WTC11 (cell line): ENCODE measurements at regions not wholly inside any gene's neighbourhood (a gene's known extent, or its start where the extent isn't known, plus 50 kb on each side); places are given as distances from the start of the nearest gene placed in this dataset.

Source experiments
- ATAC-seq: fragments of 200-7000 bp; cut with Tn5 transposase; 2 replicates; pipeline ENCODE4 v1.10.0; 2021; ENCODE audit warnings: mild to moderate bottlenecking, moderate library complexity
- CTCF ChIA-PET: fragments of 300-600 bp; sonication (Branson Sonifier 250); formaldehyde crosslinking; loops from one replicate; lab custom pipeline; 2021; ENCODE audit warnings: antibody characterized with exemption; lab: Charles Lee
- POLR2A ChIA-PET: fragments of 350-600 bp; sonication (Branson Sonifier 250); formaldehyde crosslinking; loops from one replicate; lab custom pipeline; 2021; ENCODE audit warnings: antibody characterized with exemption; lab: Charles Lee
- DNase-seq: peaks from one replicate; pipeline ENCODE4 v3.0.0; 2021; ENCODE audit warnings: low spot score
- H3K27ac Mint-ChIP-seq: 2 replicates; pipeline ENCODE4 v1.8.0; 2021; ENCODE audit warnings: mixed read lengths
- H3K27me3 Mint-ChIP-seq: 2 replicates; pipeline ENCODE4 v1.8.0; 2021; ENCODE audit warnings: low read depth, mild to moderate bottlenecking, moderate library complexity, mixed read lengths
- H3K36me3 Mint-ChIP-seq: 2 replicates; pipeline ENCODE4 v1.8.0; 2021; ENCODE audit warnings: mixed read lengths
- H3K4me1 Mint-ChIP-seq: 2 replicates; pipeline ENCODE4 v1.8.0; 2022; ENCODE audit warnings: mixed read lengths
- H3K4me3 Mint-ChIP-seq: 2 replicates; pipeline ENCODE4 v1.8.0; 2021; ENCODE audit warnings: mild to moderate bottlenecking, moderate library complexity, mixed read lengths
- H3K9me3 Mint-ChIP-seq: 2 replicates; pipeline ENCODE4 v1.8.0; 2021; ENCODE audit warnings: mixed read lengths
- FOXK1 ChIP-seq: sonication (generic); formaldehyde crosslinking; IDR thresholded peaks from 2 replicates; pipeline ENCODE4 v1.8.0; 2022; ENCODE audit warnings: mild to moderate bottlenecking, moderate library complexity, missing genetic modification reagents
- IRF1 ChIP-seq: sonication (generic); formaldehyde crosslinking; IDR thresholded peaks from 2 replicates; pipeline ENCODE4 v1.8.0; 2023; ENCODE audit warnings: missing genetic modification reagents
- KAT7 ChIP-seq: sonication (generic); formaldehyde crosslinking; IDR thresholded peaks from 2 replicates; pipeline ENCODE4 v1.8.1; 2023; ENCODE audit warnings: missing genetic modification reagents, mild to moderate bottlenecking, borderline replicate concordance
- NFE2L1 ChIP-seq: sonication (generic); formaldehyde crosslinking; IDR thresholded peaks from 2 replicates; pipeline ENCODE4 v1.8.1; 2023; ENCODE audit warnings: missing genetic modification reagents
- RELA ChIP-seq: sonication (generic); formaldehyde crosslinking; IDR thresholded peaks from 2 replicates; pipeline ENCODE4 v1.8.1; 2022; ENCODE audit warnings: missing genetic modification reagents, mild to moderate bottlenecking, borderline replicate concordance
- SMAD4 ChIP-seq: sonication (generic); formaldehyde crosslinking; IDR thresholded peaks from 2 replicates; pipeline ENCODE4 v1.8.0; 2022; ENCODE audit warnings: mild to moderate bottlenecking, missing genetic modification reagents
- TCF7 ChIP-seq: sonication (generic); formaldehyde crosslinking; IDR thresholded peaks from 2 replicates; pipeline ENCODE4 v1.8.0; 2022; ENCODE audit warnings: mild to moderate bottlenecking, low read depth, missing genetic modification reagents, moderate library complexity
- ZNF138 ChIP-seq: sonication (generic); formaldehyde crosslinking; conservative IDR thresholded peaks from 2 replicates; pipeline ENCODE4 v1.8.1; 2022; ENCODE audit warnings: mild to moderate bottlenecking, moderate library complexity, missing genetic modification reagents
- ZNF423 ChIP-seq: fragments of 250-450 bp; sonication (Bioruptor Pico); IDR thresholded peaks from 2 replicates; pipeline ENCODE4 v2.1.2; 2022; ENCODE audit warnings: mild to moderate bottlenecking, moderate library complexity
- TF ChIP-seq, protein P1 (sequence below): sonication (generic); formaldehyde crosslinking; IDR thresholded peaks from 2 replicates; pipeline ENCODE4 v1.8.1; 2023; ENCODE audit warnings: mild to moderate bottlenecking, moderate library complexity, missing genetic modification reagents
- TF ChIP-seq, protein P2 (sequence below): sonication (generic); formaldehyde crosslinking; IDR thresholded peaks from 2 replicates; pipeline ENCODE4 v1.8.0; 2022; ENCODE audit warnings: mild to moderate bottlenecking, missing genetic modification reagents
- TF ChIP-seq, protein P3 (sequence below): sonication (generic); formaldehyde crosslinking; conservative IDR thresholded peaks from 2 replicates; pipeline ENCODE4 v1.8.1; 2023; ENCODE audit warnings: mild to moderate bottlenecking, low read depth, missing genetic modification reagents, moderate library complexity
- TF ChIP-seq, protein P4 (sequence below): sonication (generic); formaldehyde crosslinking; IDR thresholded peaks from 2 replicates; pipeline ENCODE4 v1.8.0; 2023; ENCODE audit warnings: mild to moderate bottlenecking, missing genetic modification reagents
- TF ChIP-seq, protein P5 (sequence below): sonication (generic); formaldehyde crosslinking; IDR thresholded peaks from 2 replicates; pipeline ENCODE4 v1.8.1; 2023; ENCODE audit warnings: mild to moderate bottlenecking, missing genetic modification reagents, borderline replicate concordance
- TF ChIP-seq, protein P6 (sequence below): sonication (generic); formaldehyde crosslinking; IDR thresholded peaks from 2 replicates; pipeline ENCODE4 v1.8.1; 2022; ENCODE audit warnings: mild to moderate bottlenecking, missing genetic modification reagents, moderate library complexity, borderline replicate concordance
- TF ChIP-seq, protein P7 (sequence below): sonication (generic); formaldehyde crosslinking; IDR thresholded peaks from 2 replicates; pipeline ENCODE4 v1.8.0; 2022; ENCODE audit warnings: mild to moderate bottlenecking, missing genetic modification reagents

DNA sequence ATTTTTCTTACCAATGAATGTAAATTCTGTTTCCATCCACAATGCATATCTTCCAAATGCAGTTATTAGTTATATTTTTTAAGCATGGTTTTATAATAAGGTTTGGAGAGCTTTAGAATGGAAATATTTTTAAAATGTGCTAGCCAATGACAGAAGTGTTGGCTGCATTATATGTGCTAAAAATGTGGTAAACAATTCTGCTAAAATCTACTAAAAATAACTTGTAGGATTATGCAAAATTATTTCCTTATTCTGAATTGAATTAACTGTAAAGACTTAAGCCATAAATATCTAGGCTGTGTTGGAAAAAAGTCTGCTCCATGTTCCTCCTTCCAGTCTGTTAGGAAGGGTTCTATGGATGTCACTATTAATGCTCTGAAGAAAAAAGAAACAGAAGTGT is 503.3 kb downstream of the PRR16 start (continued):
- TF ChIP-seq, protein P1, sequence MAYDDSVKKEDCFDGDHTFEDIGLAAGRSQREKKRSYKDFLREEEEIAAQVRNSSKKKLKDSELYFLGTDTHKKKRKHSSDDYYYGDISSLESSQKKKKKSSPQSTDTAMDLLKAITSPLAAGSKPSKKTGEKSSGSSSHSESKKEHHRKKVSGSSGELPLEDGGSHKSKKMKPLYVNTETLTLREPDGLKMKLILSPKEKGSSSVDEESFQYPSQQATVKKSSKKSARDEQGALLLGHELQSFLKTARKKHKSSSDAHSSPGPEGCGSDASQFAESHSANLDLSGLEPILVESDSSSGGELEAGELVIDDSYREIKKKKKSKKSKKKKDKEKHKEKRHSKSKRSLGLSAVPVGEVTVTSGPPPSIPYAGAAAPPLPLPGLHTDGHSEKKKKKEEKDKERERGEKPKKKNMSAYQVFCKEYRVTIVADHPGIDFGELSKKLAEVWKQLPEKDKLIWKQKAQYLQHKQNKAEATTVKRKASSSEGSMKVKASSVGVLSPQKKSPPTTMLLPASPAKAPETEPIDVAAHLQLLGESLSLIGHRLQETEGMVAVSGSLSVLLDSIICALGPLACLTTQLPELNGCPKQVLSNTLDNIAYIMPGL = no peak
- no peak for TF ChIP-seq KAT7
- TF ChIP-seq ZNF423 (CRISPR knock-in tag) = no peak
- TF ChIP-seq, protein P2, sequence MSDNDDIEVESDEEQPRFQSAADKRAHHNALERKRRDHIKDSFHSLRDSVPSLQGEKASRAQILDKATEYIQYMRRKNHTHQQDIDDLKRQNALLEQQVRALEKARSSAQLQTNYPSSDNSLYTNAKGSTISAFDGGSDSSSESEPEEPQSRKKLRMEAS (CRISPR knock-in tag) = no peak

DNA sequence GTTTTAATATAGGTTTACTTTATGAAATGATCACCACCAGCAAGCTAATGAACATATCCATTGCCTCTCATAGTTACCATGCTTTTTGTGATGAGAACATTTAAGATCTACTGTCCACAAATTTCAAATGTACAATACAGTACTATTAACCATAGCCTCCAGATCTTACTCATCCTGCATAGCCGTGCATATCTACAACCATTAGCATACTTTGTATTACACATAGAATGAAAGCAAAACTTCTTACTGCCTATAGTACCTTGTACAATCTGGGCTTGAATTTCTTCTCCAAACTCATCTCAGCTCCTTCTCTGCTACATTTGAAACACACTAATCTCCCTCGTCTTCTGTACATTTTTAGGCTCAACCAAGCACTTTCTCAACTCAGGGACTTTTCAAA is 510.6 kb downstream of the PRR16 start:
- Mint-ChIP-seq H3K4me1 (no peaks in the 10 kb centered on the region), H3K27me3 (no peaks in the 10 kb centered on the region), H3K36me3 (no peaks in the 10 kb centered on the region), H3K4me3 (no peak overlapping the region), H3K27ac (no peak overlapping the region)
- CTCF ChIA-PET = no interaction called here
- DNase-seq = no peak
- TF ChIP-seq IRF1 = no peak
- TF ChIP-seq, protein P3, sequence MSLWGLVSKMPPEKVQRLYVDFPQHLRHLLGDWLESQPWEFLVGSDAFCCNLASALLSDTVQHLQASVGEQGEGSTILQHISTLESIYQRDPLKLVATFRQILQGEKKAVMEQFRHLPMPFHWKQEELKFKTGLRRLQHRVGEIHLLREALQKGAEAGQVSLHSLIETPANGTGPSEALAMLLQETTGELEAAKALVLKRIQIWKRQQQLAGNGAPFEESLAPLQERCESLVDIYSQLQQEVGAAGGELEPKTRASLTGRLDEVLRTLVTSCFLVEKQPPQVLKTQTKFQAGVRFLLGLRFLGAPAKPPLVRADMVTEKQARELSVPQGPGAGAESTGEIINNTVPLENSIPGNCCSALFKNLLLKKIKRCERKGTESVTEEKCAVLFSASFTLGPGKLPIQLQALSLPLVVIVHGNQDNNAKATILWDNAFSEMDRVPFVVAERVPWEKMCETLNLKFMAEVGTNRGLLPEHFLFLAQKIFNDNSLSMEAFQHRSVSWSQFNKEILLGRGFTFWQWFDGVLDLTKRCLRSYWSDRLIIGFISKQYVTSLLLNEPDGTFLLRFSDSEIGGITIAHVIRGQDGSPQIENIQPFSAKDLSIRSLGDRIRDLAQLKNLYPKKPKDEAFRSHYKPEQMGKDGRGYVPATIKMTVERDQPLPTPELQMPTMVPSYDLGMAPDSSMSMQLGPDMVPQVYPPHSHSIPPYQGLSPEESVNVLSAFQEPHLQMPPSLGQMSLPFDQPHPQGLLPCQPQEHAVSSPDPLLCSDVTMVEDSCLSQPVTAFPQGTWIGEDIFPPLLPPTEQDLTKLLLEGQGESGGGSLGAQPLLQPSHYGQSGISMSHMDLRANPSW (CRISPR knock-in tag) = no peak
- TF ChIP-seq, protein P4, sequence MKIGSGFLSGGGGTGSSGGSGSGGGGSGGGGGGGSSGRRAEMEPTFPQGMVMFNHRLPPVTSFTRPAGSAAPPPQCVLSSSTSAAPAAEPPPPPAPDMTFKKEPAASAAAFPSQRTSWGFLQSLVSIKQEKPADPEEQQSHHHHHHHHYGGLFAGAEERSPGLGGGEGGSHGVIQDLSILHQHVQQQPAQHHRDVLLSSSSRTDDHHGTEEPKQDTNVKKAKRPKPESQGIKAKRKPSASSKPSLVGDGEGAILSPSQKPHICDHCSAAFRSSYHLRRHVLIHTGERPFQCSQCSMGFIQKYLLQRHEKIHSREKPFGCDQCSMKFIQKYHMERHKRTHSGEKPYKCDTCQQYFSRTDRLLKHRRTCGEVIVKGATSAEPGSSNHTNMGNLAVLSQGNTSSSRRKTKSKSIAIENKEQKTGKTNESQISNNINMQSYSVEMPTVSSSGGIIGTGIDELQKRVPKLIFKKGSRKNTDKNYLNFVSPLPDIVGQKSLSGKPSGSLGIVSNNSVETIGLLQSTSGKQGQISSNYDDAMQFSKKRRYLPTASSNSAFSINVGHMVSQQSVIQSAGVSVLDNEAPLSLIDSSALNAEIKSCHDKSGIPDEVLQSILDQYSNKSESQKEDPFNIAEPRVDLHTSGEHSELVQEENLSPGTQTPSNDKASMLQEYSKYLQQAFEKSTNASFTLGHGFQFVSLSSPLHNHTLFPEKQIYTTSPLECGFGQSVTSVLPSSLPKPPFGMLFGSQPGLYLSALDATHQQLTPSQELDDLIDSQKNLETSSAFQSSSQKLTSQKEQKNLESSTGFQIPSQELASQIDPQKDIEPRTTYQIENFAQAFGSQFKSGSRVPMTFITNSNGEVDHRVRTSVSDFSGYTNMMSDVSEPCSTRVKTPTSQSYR = no peak
- no peak for TF ChIP-seq RELA (CRISPR knock-in tag)
- TF ChIP-seq, protein P5, sequence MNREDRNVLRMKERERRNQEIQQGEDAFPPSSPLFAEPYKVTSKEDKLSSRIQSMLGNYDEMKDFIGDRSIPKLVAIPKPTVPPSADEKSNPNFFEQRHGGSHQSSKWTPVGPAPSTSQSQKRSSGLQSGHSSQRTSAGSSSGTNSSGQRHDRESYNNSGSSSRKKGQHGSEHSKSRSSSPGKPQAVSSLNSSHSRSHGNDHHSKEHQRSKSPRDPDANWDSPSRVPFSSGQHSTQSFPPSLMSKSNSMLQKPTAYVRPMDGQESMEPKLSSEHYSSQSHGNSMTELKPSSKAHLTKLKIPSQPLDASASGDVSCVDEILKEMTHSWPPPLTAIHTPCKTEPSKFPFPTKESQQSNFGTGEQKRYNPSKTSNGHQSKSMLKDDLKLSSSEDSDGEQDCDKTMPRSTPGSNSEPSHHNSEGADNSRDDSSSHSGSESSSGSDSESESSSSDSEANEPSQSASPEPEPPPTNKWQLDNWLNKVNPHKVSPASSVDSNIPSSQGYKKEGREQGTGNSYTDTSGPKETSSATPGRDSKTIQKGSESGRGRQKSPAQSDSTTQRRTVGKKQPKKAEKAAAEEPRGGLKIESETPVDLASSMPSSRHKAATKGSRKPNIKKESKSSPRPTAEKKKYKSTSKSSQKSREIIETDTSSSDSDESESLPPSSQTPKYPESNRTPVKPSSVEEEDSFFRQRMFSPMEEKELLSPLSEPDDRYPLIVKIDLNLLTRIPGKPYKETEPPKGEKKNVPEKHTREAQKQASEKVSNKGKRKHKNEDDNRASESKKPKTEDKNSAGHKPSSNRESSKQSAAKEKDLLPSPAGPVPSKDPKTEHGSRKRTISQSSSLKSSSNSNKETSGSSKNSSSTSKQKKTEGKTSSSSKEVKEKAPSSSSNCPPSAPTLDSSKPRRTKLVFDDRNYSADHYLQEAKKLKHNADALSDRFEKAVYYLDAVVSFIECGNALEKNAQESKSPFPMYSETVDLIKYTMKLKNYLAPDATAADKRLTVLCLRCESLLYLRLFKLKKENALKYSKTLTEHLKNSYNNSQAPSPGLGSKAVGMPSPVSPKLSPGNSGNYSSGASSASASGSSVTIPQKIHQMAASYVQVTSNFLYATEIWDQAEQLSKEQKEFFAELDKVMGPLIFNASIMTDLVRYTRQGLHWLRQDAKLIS (CRISPR knock-in tag) = no peak
- no peak for TF ChIP-seq FOXK1 (CRISPR knock-in tag)
- TF ChIP-seq, protein P6, sequence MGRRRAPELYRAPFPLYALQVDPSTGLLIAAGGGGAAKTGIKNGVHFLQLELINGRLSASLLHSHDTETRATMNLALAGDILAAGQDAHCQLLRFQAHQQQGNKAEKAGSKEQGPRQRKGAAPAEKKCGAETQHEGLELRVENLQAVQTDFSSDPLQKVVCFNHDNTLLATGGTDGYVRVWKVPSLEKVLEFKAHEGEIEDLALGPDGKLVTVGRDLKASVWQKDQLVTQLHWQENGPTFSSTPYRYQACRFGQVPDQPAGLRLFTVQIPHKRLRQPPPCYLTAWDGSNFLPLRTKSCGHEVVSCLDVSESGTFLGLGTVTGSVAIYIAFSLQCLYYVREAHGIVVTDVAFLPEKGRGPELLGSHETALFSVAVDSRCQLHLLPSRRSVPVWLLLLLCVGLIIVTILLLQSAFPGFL (CRISPR knock-in tag) = no peak
- no peak for TF ChIP-seq NFE2L1
- TF ChIP-seq, protein P7, sequence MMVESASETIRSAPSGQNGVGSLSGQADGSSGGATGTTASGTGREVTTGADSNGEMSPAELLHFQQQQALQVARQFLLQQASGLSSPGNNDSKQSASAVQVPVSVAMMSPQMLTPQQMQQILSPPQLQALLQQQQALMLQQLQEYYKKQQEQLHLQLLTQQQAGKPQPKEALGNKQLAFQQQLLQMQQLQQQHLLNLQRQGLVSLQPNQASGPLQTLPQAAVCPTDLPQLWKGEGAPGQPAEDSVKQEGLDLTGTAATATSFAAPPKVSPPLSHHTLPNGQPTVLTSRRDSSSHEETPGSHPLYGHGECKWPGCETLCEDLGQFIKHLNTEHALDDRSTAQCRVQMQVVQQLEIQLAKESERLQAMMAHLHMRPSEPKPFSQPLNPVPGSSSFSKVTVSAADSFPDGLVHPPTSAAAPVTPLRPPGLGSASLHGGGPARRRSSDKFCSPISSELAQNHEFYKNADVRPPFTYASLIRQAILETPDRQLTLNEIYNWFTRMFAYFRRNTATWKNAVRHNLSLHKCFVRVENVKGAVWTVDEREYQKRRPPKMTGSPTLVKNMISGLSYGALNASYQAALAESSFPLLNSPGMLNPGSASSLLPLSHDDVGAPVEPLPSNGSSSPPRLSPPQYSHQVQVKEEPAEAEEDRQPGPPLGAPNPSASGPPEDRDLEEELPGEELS = no peak
- TF ChIP-seq ZNF138 (CRISPR knock-in tag) = no peak
- TF ChIP-seq TCF7 (CRISPR knock-in tag) = no peak
- no peak for TF ChIP-seq KAT7
- no peak for TF ChIP-seq SMAD4
- TF ChIP-seq, all 79 proteins: peak for 0
- ATAC-seq = no peak
- POLR2A ChIA-PET = no interaction called here
- H3K9me3 Mint-ChIP-seq = peaks cover under 1% of the 10 kb centered on the region
